ENCODE measurements at regions not wholly inside any gene's neighbourhood (a gene's known extent, or its start where the extent isn't known, plus 50 kb on each side); places are given as distances from the start of the nearest gene placed in this dataset.

- TF ChIP-seq CTCF (IDR thresholded peaks at IDR 0.05; ENCODE audit: borderline replicate concordance, extremely low read depth, low read length, poor library complexity, severe bottlenecking) = no peak
- no peak for TF ChIP-seq EZH2 (IDR thresholded peaks at IDR 0.05; ENCODE audit: borderline replicate concordance, low read depth, low read length, severe bottlenecking)
These were observed 80.1 kb upstream of the ADRA1D start for GRCh38 chr20:4329232-4329631.

All from DND-41 (cell line).